ENCODE measurements at regions not wholly inside any gene's neighbourhood (a gene's known extent, or its start where the extent isn't known, plus 50 kb on each side); places are given as distances from the start of the nearest gene placed in this dataset.
"Not testable (repeated sequence)": the region's sequence is repeated elsewhere in the genome, so short reads cannot be mapped to it uniquely, and the experiment has no call there.

DNA sequence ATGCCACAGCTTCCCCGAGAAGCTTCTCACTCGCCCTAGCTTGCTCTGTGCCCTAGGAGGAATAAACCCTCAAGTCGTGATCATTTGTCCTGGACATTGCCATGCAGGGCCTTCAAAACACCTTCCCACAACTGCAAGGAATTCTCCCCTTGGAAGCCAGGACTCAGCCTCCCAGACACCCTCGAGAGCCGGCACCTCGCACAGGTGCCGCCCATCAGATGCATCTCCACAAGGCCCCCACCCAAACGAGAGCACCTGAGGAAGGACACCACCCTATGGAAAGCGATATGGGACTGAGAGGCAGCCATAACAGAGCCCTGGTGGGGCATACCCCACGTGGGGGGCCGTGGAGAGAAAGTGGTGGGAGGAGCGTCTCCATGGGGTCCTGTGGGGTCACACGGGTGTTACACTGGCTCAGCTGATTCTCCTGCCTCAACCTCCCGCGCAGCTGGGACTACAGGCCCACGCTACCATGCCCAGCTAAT is 77.6 kb upstream of the FOXK1 start:
- TF ChIP-seq, protein P1, sequence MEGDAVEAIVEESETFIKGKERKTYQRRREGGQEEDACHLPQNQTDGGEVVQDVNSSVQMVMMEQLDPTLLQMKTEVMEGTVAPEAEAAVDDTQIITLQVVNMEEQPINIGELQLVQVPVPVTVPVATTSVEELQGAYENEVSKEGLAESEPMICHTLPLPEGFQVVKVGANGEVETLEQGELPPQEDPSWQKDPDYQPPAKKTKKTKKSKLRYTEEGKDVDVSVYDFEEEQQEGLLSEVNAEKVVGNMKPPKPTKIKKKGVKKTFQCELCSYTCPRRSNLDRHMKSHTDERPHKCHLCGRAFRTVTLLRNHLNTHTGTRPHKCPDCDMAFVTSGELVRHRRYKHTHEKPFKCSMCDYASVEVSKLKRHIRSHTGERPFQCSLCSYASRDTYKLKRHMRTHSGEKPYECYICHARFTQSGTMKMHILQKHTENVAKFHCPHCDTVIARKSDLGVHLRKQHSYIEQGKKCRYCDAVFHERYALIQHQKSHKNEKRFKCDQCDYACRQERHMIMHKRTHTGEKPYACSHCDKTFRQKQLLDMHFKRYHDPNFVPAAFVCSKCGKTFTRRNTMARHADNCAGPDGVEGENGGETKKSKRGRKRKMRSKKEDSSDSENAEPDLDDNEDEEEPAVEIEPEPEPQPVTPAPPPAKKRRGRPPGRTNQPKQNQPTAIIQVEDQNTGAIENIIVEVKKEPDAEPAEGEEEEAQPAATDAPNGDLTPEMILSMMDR (IDR thresholded peaks at IDR 0.05) = no peak
- Mint-ChIP-seq H3K4me3 (no peak overlapping the region), H3K27ac (no peak overlapping the region), H3K36me3 (ENCODE audit: low read depth) (no peaks in the 10 kb centered on the region), H3K27me3 (ENCODE audit: low read depth, poor library complexity) (peaks cover 13% of the 10 kb centered on the region), H3K9me3 (peaks cover 11% of the 10 kb centered on the region), H3K4me1 (peaks cover 9% of the 10 kb centered on the region)
- DNase-seq = no peak

DNA sequence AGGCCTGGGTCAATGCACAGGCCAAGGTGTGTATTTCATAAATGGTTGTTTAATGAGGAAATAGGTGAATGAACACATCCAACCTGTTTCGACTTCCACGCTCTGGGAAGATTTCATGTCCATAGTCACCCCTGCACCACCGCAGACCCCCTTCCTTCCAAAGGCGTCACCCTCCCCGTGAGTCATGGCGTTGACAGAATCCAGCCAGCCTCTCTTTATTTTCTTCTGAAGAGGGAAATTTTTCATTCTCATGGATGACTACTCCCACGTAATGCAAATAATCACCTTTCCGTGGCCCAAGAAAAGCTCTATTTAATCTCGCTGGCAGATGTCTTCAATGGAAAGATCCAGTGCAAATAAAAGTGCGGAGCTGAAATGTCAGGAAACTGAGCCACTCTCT is 75.3 kb upstream of the FOXK1 start:
- Mint-ChIP-seq H3K27ac (no peak overlapping the region), H3K36me3 (ENCODE audit: low read depth) (no peaks in the 10 kb centered on the region), H3K27me3 (ENCODE audit: low read depth, poor library complexity) (peaks cover 10% of the 10 kb centered on the region), H3K9me3 (peaks cover 11% of the 10 kb centered on the region), H3K4me1 (peaks cover 9% of the 10 kb centered on the region), H3K4me3 (no peak overlapping the region)
- TF ChIP-seq, protein P1 (IDR thresholded peaks at IDR 0.05) = no peak
- no peak for DNase-seq

DNA sequence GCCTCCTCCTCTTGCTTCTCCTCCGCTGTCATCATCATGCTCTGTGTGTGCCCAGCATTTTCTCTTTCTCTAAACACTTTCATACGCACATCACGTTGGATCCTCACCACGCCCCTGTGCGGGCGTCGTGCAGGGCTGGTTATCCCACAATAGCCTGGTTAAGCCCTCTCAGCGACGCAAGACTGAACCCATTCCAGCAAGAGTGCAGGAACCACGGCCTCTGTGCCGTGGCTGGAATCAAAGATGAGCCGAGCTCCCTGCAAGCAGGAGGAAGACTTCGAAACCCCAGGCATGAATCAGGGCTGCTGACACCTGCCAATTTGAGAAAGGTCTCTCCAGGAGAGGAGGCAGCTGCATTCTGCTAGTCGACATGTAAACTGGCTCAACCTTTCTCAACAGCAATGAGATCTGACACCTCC is 74.8 kb upstream of the FOXK1 start:
- no peak for DNase-seq
- H3K36me3 Mint-ChIP-seq (ENCODE audit: low read depth) = no peaks in the 10 kb centered on the region
- no peak overlapping the region for H3K4me3 Mint-ChIP-seq
- peaks cover 11% of the 10 kb centered on the region for H3K9me3 Mint-ChIP-seq
- H3K27ac Mint-ChIP-seq = peak overlapping the region; percentile 15
- H3K27me3 Mint-ChIP-seq (ENCODE audit: low read depth, poor library complexity) = peaks cover 10% of the 10 kb centered on the region
- TF ChIP-seq, protein P1 (IDR thresholded peaks at IDR 0.05) = no peak
- peaks cover 9% of the 10 kb centered on the region for H3K4me1 Mint-ChIP-seq

DNA sequence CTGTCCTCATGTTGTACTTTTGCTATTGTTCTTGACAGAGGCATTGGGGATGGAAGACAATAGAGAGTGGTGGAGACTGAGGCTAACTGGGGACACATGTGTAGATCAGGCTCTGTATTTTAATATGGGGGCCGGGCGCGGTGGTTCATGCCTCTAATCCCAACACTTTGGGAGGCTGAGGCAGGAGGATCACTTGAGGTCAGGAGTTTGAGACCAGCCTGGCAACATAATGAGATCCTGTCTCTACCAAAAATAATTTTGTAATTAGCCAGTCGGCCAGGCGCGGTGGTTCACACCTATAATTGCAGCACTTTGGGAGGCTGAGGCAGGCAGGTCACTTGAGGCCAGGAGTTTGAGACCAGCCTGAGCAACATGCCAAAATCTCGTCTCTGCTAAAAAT is 72.5 kb upstream of the FOXK1 start:
- DNase-seq; H3K36me3 Mint-ChIP-seq (ENCODE audit: low read depth); H3K27me3 Mint-ChIP-seq (ENCODE audit: low read depth, poor library complexity); H3K4me3 Mint-ChIP-seq; H3K27ac Mint-ChIP-seq: not testable (repeated sequence)
- Mint-ChIP-seq H3K4me1 (peaks cover 22% of the 10 kb centered on the region), H3K9me3 (peaks cover 11% of the 10 kb centered on the region)

DNA sequence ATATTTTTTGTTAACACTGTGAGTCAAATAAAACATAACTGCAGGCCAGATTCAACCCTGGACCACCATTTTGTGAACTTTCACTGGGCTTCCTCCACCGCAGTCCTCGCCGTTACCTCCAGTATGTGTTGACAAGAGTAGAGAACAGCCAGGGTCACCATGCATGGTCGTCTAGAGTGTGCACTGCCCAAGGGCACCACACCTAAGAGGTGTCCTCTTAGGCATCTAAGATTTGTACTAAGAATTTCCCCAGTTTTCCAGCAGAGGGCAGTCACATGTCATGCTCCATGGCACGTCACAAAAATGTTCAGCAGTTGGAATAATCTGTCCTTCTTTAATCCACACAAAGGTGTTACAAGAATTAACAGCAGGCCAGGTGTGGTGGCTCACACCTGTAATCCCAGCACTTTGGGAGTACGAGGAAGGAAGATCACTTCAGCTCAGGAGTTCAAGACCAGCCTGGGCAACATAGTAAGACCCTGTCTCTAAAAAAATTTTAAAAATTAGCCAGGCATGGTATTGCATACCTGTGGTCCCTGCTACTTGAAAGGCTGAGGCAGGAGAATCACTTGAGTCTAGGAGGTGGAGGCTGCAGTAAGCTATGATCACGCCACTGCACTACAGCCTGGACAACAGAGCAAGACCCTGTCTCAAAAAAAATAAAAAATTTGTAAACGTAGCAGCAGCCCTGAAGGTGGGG is 71.2 kb upstream of the FOXK1 start:
- peaks cover 7% of the 10 kb centered on the region for H3K9me3 Mint-ChIP-seq
- no peak overlapping the region for H3K27ac Mint-ChIP-seq
- peak; percentile 34 for DNase-seq
- no peak overlapping the region for H3K4me3 Mint-ChIP-seq
- H3K27me3 Mint-ChIP-seq (ENCODE audit: low read depth, poor library complexity) = peaks cover 7% of the 10 kb centered on the region
- H3K4me1 Mint-ChIP-seq = peaks cover 22% of the 10 kb centered on the region
- TF ChIP-seq, protein P1 (IDR thresholded peaks at IDR 0.05) = peak; percentile 67
- no peaks in the 10 kb centered on the region for H3K36me3 Mint-ChIP-seq (ENCODE audit: low read depth)

DNA sequence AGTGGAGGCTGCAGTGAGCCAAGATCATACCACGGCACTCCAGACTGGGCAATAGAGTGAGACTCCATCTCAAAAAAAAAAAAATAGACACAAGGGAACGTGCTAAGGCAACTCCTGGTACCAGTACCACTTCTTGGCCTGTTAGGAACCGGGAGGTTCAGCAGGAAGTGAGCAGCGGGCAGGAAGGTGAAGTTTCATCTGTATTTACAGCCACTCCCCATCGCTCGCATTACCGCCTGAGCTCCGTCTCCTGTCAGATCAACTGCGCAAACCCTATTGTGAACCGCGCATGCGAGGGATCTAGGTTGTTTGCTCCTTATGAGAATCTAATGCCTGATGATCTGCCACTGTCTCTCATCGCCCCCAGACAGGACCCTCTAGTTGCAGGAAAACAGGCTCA is 69.9 kb upstream of the FOXK1 start:
- Mint-ChIP-seq H3K4me1 (peaks cover 16% of the 10 kb centered on the region), H3K27me3 (ENCODE audit: low read depth, poor library complexity) (peaks cover 3% of the 10 kb centered on the region), H3K36me3 (ENCODE audit: low read depth) (no peaks in the 10 kb centered on the region), H3K27ac (no peak overlapping the region), H3K9me3 (no peaks in the 10 kb centered on the region), H3K4me3 (no peak overlapping the region)
- TF ChIP-seq, protein P1 (IDR thresholded peaks at IDR 0.05) = no peak
- DNase-seq = no peak

Data from nephron progenitor cell (in vitro differentiated cells).